GM12873 (cell line): ENCODE measurements at regions not wholly inside any gene's neighbourhood (a gene's known extent, or its start where the extent isn't known, plus 50 kb on each side); places are given as distances from the start of the nearest gene placed in this dataset.

Experiments used
- TF ChIP-seq, protein P1 (sequence below): IDR thresholded peaks from 2 replicates; pipeline ENCODE4 v1.5.1; 2012; ENCODE audit warnings: low read depth, mild to moderate bottlenecking, moderate library complexity, low read length, control low read depth; ENCODE audit not compliant: insufficient read depth; ENCODE audit errors: missing control alignments

DNA sequence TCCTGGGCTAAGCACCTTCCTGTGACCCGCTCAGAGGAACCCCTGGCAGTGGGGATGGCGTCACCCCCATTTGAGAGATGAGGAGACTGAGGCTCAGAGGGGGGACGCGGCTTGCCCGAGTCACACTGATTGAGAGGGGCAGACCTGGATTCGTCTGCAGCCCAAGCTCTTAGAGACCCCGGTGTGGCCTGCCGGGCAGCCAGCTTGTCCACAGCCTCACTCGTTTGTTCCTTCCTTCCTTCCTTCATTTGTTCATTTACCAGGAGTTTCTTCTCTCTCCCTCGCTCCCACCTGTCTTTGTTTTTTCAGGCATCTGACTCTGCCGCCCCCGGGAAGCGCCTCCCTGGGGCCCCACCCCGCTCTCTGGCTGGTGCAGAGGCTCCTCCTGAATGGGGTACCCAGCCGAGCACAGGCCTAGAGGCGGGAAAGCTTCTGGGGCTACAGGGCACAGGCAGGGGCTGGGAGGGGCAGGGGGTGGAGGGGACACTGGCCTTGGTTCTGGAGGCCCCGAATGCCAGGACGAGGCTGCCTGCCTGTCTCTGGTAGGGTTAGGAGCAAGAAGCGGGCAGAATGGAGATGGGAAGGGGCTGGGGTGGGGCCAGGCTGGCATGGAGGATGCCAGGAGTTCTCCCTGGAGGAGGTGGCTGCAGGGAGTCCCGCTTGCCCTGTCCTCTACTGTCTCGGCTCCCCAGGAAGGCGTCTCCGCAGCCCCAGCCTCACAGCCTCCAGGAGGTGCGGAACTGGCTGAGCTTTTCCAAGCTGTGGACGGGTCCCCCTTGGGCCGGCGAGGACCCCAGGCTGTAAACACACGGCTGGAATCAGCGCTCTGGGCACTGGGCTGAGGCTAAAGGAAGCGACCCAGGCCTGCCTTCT lies 91.6 kb downstream of the UNCX start:
- TF ChIP-seq, protein P1, sequence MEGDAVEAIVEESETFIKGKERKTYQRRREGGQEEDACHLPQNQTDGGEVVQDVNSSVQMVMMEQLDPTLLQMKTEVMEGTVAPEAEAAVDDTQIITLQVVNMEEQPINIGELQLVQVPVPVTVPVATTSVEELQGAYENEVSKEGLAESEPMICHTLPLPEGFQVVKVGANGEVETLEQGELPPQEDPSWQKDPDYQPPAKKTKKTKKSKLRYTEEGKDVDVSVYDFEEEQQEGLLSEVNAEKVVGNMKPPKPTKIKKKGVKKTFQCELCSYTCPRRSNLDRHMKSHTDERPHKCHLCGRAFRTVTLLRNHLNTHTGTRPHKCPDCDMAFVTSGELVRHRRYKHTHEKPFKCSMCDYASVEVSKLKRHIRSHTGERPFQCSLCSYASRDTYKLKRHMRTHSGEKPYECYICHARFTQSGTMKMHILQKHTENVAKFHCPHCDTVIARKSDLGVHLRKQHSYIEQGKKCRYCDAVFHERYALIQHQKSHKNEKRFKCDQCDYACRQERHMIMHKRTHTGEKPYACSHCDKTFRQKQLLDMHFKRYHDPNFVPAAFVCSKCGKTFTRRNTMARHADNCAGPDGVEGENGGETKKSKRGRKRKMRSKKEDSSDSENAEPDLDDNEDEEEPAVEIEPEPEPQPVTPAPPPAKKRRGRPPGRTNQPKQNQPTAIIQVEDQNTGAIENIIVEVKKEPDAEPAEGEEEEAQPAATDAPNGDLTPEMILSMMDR = no peak

DNA sequence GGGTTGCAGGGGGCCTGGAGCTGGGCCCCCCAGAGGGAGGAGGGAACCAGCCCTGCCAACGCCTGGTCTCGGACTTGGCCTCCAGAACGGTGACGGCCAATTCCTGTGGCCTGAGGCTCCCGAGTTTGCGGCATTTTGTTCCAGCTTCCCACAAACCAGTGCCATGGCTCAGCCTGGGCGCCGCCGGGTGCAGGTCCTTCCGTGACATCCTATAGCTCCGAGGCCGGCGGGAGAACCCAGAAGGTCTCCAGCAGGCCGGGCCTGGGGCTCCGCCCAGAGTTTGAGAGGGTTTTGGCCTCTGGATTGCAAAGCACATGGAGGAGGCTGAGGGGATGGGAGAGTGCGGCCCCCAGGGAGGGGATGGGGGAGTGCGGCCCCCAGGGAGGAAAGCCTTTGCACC lies 92.6 kb downstream of the UNCX start:
- TF ChIP-seq, protein P1 = no peak

DNA sequence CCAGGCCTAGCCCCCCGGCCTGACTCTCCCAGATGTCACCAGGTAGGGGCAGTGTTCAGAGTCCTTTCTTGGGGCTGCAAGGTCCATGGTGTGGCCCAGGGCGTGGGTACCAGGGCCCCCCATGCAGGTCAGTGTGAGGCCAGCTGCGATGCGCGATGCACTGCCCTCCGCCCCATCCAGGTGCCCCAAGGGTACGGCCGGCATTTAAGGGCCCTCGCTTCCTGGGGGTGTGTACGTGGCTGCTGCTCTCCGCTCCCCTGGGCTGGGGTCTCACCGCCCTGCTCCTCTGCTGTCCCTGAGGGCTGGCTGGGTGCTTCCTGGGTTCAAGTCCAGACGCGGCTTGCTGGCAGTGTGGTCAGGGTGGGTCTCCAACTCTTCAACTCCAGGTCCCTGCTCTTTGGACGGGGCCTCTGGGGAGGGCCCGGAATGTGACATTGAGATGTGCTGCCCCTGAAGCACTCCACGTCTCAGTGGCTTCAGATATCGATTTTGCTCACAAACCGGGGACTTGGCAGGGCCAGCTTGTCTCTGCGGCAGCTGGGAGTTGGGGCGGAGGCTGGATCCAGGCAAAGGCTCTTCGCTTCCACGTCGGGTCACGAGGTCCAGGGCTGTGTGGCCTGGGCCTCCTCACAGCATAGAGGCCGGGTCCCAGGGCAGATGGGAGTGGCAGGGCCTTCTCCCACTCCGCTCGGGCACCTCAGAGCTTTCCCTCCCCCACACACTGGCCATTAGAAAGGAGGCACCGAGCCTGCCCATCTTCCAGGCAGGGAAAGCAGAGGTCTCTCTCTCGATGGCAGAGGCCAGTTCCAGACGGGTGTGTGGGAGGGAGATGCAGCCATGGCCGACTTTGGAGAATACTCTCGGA lies 93.2 kb downstream of the UNCX start:
- TF ChIP-seq, protein P1 = no peak

DNA sequence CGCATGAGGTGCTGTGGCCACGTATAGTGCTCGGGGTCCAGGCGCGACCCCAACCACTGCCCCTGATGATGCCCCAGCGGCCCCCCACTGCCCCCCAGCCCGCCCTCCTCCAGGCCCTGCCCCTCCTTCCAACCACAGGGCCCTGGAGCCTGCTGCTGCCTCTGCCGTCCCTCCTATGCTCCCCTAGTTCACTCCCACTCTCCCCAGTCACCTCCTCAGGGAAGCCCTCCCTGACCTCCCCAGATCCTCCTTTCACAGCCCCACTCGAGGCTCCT lies 93.8 kb downstream of the UNCX start:
- TF ChIP-seq, protein P1 = no peak

DNA sequence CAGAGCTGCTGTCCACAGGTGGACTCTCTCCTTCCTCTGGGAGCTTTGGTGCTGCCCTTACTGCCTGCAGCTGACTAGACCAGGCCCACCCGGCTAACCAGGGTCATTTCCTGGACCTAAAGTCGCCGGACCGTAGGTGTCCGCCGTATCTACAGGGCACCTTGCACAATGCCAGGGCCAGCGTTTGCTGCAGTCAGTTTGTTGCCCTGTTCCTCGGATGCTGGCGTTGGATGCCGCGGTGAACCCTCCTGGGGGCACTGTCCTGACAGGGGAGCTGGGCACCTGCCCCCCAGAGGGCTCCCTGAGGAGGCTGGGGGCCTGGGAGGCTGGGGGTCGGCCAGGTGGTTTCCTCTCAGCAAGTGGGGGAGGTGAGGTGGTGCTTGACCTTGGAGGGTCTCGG lies 96.6 kb downstream of the UNCX start:
- TF ChIP-seq, protein P1 = no peak

DNA sequence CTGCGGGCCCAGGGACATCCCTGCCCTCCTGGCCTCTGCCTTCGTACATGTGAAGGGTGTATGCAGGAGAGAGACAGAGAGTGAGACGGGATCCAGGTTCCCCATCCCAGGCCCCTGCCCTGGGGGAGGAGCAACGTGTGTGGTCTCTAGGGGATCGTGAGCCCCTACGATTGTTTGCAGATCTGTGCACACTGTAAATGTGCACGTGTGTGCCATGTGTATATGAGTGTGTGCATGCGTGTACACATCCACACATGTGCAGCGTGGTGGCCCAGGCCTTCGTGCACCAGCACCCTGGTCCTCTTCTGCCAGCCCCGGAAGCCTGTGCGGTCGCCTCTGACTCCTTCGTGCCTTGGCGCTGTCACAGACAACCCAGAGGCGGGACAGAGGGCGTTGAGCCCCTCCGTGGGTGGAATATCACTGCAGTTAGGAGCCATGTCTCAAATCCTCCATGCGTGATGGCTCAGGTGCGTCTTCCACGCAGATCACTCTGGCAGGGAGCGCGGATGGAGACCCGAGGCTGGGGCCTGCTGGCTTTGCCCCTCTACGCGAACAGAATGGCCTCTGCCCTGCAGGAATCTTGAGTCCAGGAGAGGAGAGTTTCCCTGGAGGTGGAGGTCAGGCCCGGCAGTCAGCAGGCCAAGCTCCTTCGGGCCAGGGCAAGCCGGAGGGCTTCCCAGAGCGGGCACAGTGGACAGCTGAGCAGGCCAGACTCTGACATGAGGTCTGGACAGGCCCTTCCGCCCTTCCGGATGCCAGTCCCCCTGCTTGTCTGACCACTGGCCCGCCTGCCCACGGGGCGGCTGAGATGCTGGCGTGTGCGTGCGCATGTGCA lies 97.5 kb downstream of the UNCX start:
- TF ChIP-seq, protein P1 = no peak

DNA sequence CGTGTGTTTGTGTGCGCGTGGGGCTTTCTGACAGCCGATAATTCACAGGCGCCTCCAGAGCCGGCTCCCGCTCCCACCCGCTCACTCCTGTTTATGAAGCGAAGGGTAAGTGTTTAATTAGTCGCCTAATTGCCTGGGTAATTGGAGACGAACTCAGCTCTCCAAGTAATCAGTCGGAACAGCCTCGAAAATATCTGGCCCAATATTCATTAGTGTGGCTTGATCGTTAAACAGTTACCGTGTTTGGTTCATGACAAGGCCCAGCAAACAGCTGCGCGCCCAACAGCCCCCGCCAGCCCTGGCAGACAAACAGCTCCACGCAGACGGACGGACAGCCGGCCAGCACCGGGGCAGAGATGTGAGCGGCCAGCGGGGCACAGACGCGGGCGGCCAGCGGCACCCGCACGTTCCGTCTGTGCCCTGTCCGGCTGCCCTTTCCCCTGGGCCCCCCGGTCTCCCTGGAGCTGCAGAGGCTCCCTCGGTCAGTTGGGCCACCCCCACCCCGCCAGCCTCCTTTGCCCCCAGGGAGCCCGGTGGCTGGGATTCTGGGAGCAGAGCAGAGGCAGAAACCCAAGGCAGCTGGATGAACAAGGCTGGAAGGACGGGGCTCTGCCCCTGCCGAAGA lies 98.2 kb downstream of the UNCX start:
- TF ChIP-seq, protein P1 = no peak
